CD4-positive, alpha-beta T cell (primary cell): ENCODE measurements at regions not wholly inside any gene's neighbourhood (a gene's known extent, or its start where the extent isn't known, plus 50 kb on each side); places are given as distances from the start of the nearest gene placed in this dataset.

Experiments
- ATAC-seq: fragments of 200-7000 bp; cut with Tn5 transposase; one replicate; pipeline ENCODE4 v1.10.0; 2022; ENCODE audit warnings: mild to moderate bottlenecking; ENCODE audit not compliant: poor library complexity
- CTCF ChIA-PET: fragments of 350-600 bp; sonication (Branson Sonifier 250); formaldehyde crosslinking; loops from one replicate; lab custom pipeline; 2021; ENCODE audit warnings: antibody characterized with exemption, inconsistent platforms; lab: Charles Lee
- POLR2A ChIA-PET: fragments of 350-600 bp; sonication (Branson Sonifier 250); formaldehyde crosslinking; loops from one replicate; lab custom pipeline; 2021; ENCODE audit warnings: antibody characterized with exemption, inconsistent platforms; lab: Charles Lee
- DNase-seq, 14 experiments: peaks; one replicate each; pipeline ENCODE4 v3.0.0-alpha.2; 2013 to 2020; ENCODE audit warnings: mixed read lengths in 2 of 14
- H3K27ac ChIP-seq, 2 donors: one replicate each; pipeline versions ENCODE4 v1.5.1 to v1.7.0; 2013; ENCODE audit warnings: low read length in 2 of 2, low read depth in 1 of 2, mild to moderate bottlenecking in 1 of 2
- H3K27me3 ChIP-seq, 2 experiments: 1 replicate in 1 of 2; 2 replicates in 1 of 2; pipeline versions ENCODE4 v1.6.1 to v1.7.0; 2013; ENCODE audit warnings: low read length in 2 of 2, control low read depth in 1 of 2, mild to moderate bottlenecking in 1 of 2, moderate library complexity in 1 of 2; ENCODE audit not compliant: insufficient read depth in 2 of 2, control insufficient read depth in 1 of 2
- H3K36me3 ChIP-seq: one replicate; pipeline ENCODE4 v1.6.1; 2013; ENCODE audit warnings: low read length, control low read depth; ENCODE audit not compliant: insufficient read depth
- H3K4me1 ChIP-seq: one replicate; pipeline ENCODE4 v1.6.1; 2013; ENCODE audit warnings: low read length, control low read depth; ENCODE audit not compliant: insufficient read depth
- H3K4me3 ChIP-seq: one replicate; pipeline ENCODE4 v1.5.1; 2013; ENCODE audit warnings: mild to moderate bottlenecking, low read length, moderate library complexity
- H3K9me3 ChIP-seq, 2 experiments: 1 replicate in 1 of 2; 2 replicates in 1 of 2; pipeline versions ENCODE4 v1.6.1 to v1.7.0; 2013; ENCODE audit warnings: low read length in 2 of 2, mild to moderate bottlenecking in 2 of 2, control low read depth in 1 of 2, moderate library complexity in 1 of 2; ENCODE audit not compliant: control insufficient read depth in 1 of 2, insufficient read depth in 1 of 2
- H3K27ac Mint-ChIP-seq: one replicate; pipeline ENCODE4 v1.8.0; 2020; ENCODE audit warnings: mixed read lengths
- H3K27me3 Mint-ChIP-seq: one replicate; pipeline ENCODE4 v1.8.0; 2021; ENCODE audit warnings: mixed read lengths
- H3K36me3 Mint-ChIP-seq: one replicate; pipeline ENCODE4 v1.8.0; 2021; ENCODE audit warnings: low read depth, mixed read lengths
- H3K4me1 Mint-ChIP-seq: one replicate; pipeline ENCODE4 v1.8.0; 2021; ENCODE audit warnings: low read depth, mixed read lengths
- H3K4me3 Mint-ChIP-seq: one replicate; pipeline ENCODE4 v1.8.0; 2020; ENCODE audit warnings: mild to moderate bottlenecking, mixed read lengths
- H3K9me3 Mint-ChIP-seq: one replicate; pipeline ENCODE4 v1.8.0; 2020; ENCODE audit warnings: mixed read lengths
- intact Hi-C, 2 experiments: fragments of 100-400 bp; cut with DNase I in 1 of 2; cut with micrococcal nuclease in 1 of 2; formaldehyde crosslinking; loops; one replicate each; pipeline versions ENCODE4 v1.15.1 to v1.9.0; 2023 to 2025; cut with DNase I, micrococcal nuclease
- TF ChIP-seq, protein P1 (sequence below): fragments of 200-600 bp; IDR thresholded peaks from one replicate; pipeline ENCODE4 v1.8.0; 2022; ENCODE audit warnings: antibody characterized with exemption, mild to moderate bottlenecking

DNA sequence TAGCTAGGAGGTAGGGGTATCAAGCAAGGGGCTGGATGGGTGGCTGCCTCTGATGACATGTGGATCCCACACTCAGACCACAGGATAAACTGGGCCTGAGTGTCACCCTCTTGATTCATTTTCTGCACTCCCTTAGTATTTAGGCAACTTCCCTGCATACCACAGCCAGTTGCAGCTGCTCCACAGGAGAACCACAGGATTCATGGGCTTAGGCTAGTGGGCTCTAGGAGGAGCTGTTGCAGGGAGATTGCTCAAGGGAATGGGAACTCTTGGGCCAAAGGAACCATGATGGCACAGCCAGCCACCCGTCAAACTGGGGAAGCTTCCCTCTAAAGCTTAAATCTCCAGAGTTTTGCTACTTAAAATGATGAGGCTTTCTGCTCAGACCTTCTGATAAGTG lies 269.7 kb upstream of the ASIC2 start:
- DNase-seq (no peak), ATAC-seq (no peak)
- Mint-ChIP-seq H3K27ac (no peak overlapping the region), H3K9me3 (peaks cover 9% of the 10 kb centered on the region), H3K27me3 (peaks cover 4% of the 10 kb centered on the region), H3K36me3 (no peaks in the 10 kb centered on the region), H3K4me3 (no peak overlapping the region), H3K4me1 (no peaks in the 10 kb centered on the region)
- intact Hi-C loops = no loop called here
- peaks cover 3 to 7% of the 10 kb centered on the region in 2 experiments for H3K9me3 ChIP-seq
- H3K36me3 ChIP-seq = no peaks in the 10 kb centered on the region
- no peak overlapping the region for H3K4me3 ChIP-seq
- TF ChIP-seq, protein P1, sequence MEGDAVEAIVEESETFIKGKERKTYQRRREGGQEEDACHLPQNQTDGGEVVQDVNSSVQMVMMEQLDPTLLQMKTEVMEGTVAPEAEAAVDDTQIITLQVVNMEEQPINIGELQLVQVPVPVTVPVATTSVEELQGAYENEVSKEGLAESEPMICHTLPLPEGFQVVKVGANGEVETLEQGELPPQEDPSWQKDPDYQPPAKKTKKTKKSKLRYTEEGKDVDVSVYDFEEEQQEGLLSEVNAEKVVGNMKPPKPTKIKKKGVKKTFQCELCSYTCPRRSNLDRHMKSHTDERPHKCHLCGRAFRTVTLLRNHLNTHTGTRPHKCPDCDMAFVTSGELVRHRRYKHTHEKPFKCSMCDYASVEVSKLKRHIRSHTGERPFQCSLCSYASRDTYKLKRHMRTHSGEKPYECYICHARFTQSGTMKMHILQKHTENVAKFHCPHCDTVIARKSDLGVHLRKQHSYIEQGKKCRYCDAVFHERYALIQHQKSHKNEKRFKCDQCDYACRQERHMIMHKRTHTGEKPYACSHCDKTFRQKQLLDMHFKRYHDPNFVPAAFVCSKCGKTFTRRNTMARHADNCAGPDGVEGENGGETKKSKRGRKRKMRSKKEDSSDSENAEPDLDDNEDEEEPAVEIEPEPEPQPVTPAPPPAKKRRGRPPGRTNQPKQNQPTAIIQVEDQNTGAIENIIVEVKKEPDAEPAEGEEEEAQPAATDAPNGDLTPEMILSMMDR = no peak
- H3K27me3 ChIP-seq = peaks cover 0 to 2% of the 10 kb centered on the region in 2 experiments
- ChIA-PET CTCF (no interaction called here), POLR2A (no interaction called here)
- H3K4me1 ChIP-seq = no peaks in the 10 kb centered on the region
- no peak overlapping the region for H3K27ac ChIP-seq

DNA sequence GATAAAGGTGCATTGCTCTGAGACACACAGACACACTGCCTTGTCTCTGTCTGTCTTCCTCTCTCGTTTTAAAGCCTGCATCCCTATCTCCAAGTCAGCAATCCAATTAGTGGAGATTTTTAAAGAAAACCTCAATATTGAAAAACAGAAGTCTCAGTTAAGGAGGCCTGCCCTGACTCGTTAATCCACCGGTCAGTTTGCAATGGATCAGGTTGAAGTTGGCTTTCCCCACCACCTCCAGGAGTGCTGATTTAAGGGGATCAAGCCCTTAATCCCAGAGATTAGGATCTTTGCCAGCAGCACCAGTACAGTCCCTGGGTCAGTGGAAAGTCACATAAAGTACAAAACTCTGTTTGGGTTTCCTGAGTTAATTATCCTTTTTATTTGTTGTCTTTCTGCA lies 271.1 kb upstream of the ASIC2 start:
- Histone ChIP-seq H3K27ac (no peak overlapping the region), H3K36me3 (no peaks in the 10 kb centered on the region), H3K9me3 (no peaks in the 10 kb centered on the region), H3K27me3 (peaks cover 0 to 2% of the 10 kb centered on the region in 2 experiments), H3K4me1 (no peaks in the 10 kb centered on the region), H3K4me3 (no peak overlapping the region)
- Mint-ChIP-seq H3K27me3 (peaks cover 3% of the 10 kb centered on the region), H3K36me3 (no peaks in the 10 kb centered on the region), H3K27ac (no peak overlapping the region), H3K4me1 (no peaks in the 10 kb centered on the region), H3K4me3 (no peak overlapping the region), H3K9me3 (peaks cover 3% of the 10 kb centered on the region)
- ChIA-PET CTCF (no interaction called here), POLR2A (no interaction called here)
- no peak for ATAC-seq
- DNase-seq = no peak
- intact Hi-C loops = no loop called here
- TF ChIP-seq, protein P1 = no peak

DNA sequence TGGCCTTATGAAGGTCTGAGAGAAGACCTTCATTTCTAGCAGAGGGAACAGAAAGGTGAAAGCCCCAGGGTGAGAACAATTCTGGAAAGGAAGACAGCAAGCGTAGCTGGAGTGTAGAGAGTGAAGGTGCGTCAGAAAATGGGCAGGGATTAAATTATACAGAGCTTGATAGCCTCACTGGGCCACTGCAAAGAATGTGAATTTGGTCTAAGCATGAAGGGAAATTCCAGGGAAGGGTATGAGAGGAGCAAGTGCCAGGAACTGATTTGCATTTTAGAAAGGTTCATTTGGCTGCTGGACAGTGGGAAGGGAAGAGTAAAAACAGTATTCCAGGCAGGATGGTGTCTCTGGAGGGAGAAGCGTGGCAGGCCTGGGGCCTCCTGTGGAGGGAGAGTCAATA lies 274.1 kb upstream of the ASIC2 start:
- Mint-ChIP-seq H3K27me3 (no peaks in the 10 kb centered on the region), H3K9me3 (no peaks in the 10 kb centered on the region), H3K4me3 (no peak overlapping the region), H3K4me1 (no peaks in the 10 kb centered on the region), H3K27ac (no peak overlapping the region), H3K36me3 (no peaks in the 10 kb centered on the region)
- Histone ChIP-seq H3K4me1 (no peaks in the 10 kb centered on the region), H3K9me3 (no peaks in the 10 kb centered on the region), H3K27ac (no peak overlapping the region), H3K27me3 (peaks cover 0 to 1% of the 10 kb centered on the region in 2 experiments), H3K4me3 (no peak overlapping the region), H3K36me3 (no peaks in the 10 kb centered on the region)
- POLR2A ChIA-PET = no interaction called here
- intact Hi-C loops = no loop called here
- ATAC-seq (no peak), DNase-seq (no peak)
- CTCF ChIA-PET = no interaction called here
- TF ChIP-seq, protein P1 = no peak
